GM10266 (cell line): ENCODE measurements at regions not wholly inside any gene's neighbourhood (a gene's known extent, or its start where the extent isn't known, plus 50 kb on each side); places are given as distances from the start of the nearest gene placed in this dataset.
"Not testable (repeated sequence)": the region's sequence is repeated elsewhere in the genome, so short reads cannot be mapped to it uniquely, and the experiment has no call there.

Experiments
- DNase-seq: peaks from one replicate; pipeline ENCODE4 v3.0.0; 2012; ENCODE audit errors: extremely low spot score
- CTCF ChIP-seq: IDR thresholded peaks from 2 replicates; pipeline ENCODE4 v1.5.1; 2012; ENCODE audit warnings: mild to moderate bottlenecking, low read depth; ENCODE audit not compliant: control insufficient read depth, insufficient read depth; ENCODE audit errors: missing control alignments

- TF ChIP-seq CTCF, result no peak
- DNase-seq, result no peak
These were observed 308.4 kb upstream of the STXBP6 start for GRCh38 chr14:25358330-25358729.

- DNase-seq, result no peak
- TF ChIP-seq CTCF, result no peak
These were observed 301.3 kb upstream of the STXBP6 start for GRCh38 chr14:25351269-25351668.

GRCh38 chr14:25350802-25351201, 300.9 kb upstream of the STXBP6 start:
- DNase-seq, result no peak
- TF ChIP-seq CTCF, result no peak

- no peak for DNase-seq
- no peak for TF ChIP-seq CTCF
These were observed 300.1 kb upstream of the STXBP6 start for GRCh38 chr14:25350021-25350420.

- no peak for TF ChIP-seq CTCF
- DNase-seq, result no peak
These were observed 299.3 kb upstream of the STXBP6 start for GRCh38 chr14:25349269-25349668.

GRCh38 chr14:25340882-25341281, 290.9 kb upstream of the STXBP6 start:
- DNase-seq, result no peak
- no peak for TF ChIP-seq CTCF

- no peak for DNase-seq
- TF ChIP-seq CTCF, result no peak
These were observed 272.8 kb upstream of the STXBP6 start for GRCh38 chr14:25322784-25323183.

GRCh38 chr14:25316007-25316406, 266.1 kb upstream of the STXBP6 start:
- DNase-seq, result not testable (repeated sequence)
